Epithelial cell of proximal tubule (primary cell): ENCODE measurements at regions not wholly inside any gene's neighbourhood (a gene's known extent, or its start where the extent isn't known, plus 50 kb on each side); places are given as distances from the start of the nearest gene placed in this dataset.

ENCODE experiments used
- DNase-seq: peaks from one replicate; pipeline ENCODE4 v3.0.0-alpha.2; 2011; ENCODE audit warnings: low read depth
- H3K4me3 ChIP-seq: 2 replicates; pipeline ENCODE4 v1.5.1; 2011; ENCODE audit warnings: low read depth, mild to moderate bottlenecking, low read length
- CTCF ChIP-seq: conservative IDR thresholded peaks from 2 replicates; pipeline ENCODE4 v1.5.1; 2012; ENCODE audit warnings: low read depth, mild to moderate bottlenecking, low read length

GRCh38 chr6:145235207-145235606 lies 500.1 kb downstream of the EPM2A start:
- no peak for TF ChIP-seq CTCF
- H3K4me3 ChIP-seq = no peak overlapping the region
- DNase-seq = no peak

GRCh38 chr6:145238787-145239186 lies 496.5 kb downstream of the EPM2A start:
- DNase-seq = no peak
- TF ChIP-seq CTCF = no peak
- H3K4me3 ChIP-seq = no peak overlapping the region

- DNase-seq = no peak
- no peak for TF ChIP-seq CTCF
- H3K4me3 ChIP-seq = no peak overlapping the region
Observed at GRCh38 chr6:145241039-145241438, 494.3 kb downstream of the EPM2A start.

GRCh38 chr6:145241721-145242120 lies 493.6 kb downstream of the EPM2A start:
- no peak overlapping the region for H3K4me3 ChIP-seq
- no peak for DNase-seq
- no peak for TF ChIP-seq CTCF

- H3K4me3 ChIP-seq = no peak overlapping the region
- no peak for TF ChIP-seq CTCF
- no peak for DNase-seq
Observed at GRCh38 chr6:145244349-145245100, 490.8 kb downstream of the EPM2A start.

- no peak overlapping the region for H3K4me3 ChIP-seq
- no peak for TF ChIP-seq CTCF
- DNase-seq = no peak
Observed at GRCh38 chr6:145245119-145245518, 490.2 kb downstream of the EPM2A start.
